ENCODE measurements at regions not wholly inside any gene's neighbourhood (a gene's known extent, or its start where the extent isn't known, plus 50 kb on each side); places are given as distances from the start of the nearest gene placed in this dataset.

DNA sequence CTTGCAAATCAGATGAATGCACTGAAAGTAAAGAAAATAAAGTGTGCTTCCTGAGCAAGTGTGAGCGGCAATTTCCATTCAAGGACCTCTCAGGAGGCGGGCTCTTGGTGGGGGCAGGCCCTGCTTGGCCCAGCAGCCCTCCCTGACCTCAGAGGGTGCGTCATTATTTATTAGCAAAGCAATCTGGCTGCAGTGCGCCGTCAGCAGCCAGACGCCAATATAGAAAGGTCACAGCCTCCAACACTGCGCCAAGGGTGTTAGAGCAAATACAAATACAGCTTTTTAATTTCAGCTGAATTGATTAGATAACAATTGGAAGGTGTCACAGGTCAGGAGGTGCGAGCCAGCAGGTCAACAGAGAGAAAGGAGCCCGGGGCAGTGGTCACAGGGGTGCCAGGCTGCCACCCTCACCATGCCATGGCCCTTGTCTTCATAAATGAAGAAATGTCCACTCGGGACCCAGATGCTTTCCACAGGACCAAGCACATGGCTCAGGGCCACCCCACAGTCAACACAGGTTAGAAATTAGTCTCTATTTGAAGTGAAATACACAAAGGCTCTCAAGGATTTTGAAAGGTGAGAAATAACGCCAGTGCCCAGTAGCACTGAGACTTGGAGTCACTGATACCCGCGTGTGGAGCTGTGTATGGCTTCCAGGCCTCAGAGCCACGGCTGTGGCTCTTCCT, 309.8 kb downstream of the IRX2 start:
- Histone ChIP-seq H3K4me2 (ENCODE audit: low read length) (no peak overlapping the region), H4K20me1 (ENCODE audit: insufficient read depth, low read length) (no peaks in the 10 kb centered on the region), H3K4me3 (ENCODE audit: insufficient read depth, low read depth, low read length) (no peak overlapping the region), H3K36me3 (ENCODE audit: insufficient read depth, low read length) (no peaks in the 10 kb centered on the region), H2AFZ (ENCODE audit: low read depth, low read length) (no peak overlapping the region), H3K27ac (ENCODE audit: low read depth, low read length) (no peak overlapping the region), H3K9ac (ENCODE audit: low read length) (no peak overlapping the region), H3K9me3 (ENCODE audit: insufficient read depth, low read depth, low read length) (no peaks in the 10 kb centered on the region), H3K27me3 (ENCODE audit: insufficient read depth, low read length) (no peaks in the 10 kb centered on the region), H3K4me1 (ENCODE audit: insufficient read depth, low read length) (no peaks in the 10 kb centered on the region), H3K79me2 (ENCODE audit: insufficient read depth, low read length) (no peaks in the 10 kb centered on the region)
- Mint-ChIP-seq H3K27ac (ENCODE audit: unreplicated experiment) (no peak overlapping the region), H3K36me3 (ENCODE audit: low read depth, unreplicated experiment) (no peaks in the 10 kb centered on the region), H3K9me3 (ENCODE audit: unreplicated experiment) (no peaks in the 10 kb centered on the region), H3K27me3 (ENCODE audit: low read depth, unreplicated experiment) (peaks cover 6% of the 10 kb centered on the region), H3K4me1 (ENCODE audit: low read depth, unreplicated experiment) (no peaks in the 10 kb centered on the region), H3K4me3 (ENCODE audit: unreplicated experiment) (no peak overlapping the region)
- FAIRE-seq (no peak), DNase-seq (ENCODE audit: low read depth) (no peak)
- TF ChIP-seq, protein P1, sequence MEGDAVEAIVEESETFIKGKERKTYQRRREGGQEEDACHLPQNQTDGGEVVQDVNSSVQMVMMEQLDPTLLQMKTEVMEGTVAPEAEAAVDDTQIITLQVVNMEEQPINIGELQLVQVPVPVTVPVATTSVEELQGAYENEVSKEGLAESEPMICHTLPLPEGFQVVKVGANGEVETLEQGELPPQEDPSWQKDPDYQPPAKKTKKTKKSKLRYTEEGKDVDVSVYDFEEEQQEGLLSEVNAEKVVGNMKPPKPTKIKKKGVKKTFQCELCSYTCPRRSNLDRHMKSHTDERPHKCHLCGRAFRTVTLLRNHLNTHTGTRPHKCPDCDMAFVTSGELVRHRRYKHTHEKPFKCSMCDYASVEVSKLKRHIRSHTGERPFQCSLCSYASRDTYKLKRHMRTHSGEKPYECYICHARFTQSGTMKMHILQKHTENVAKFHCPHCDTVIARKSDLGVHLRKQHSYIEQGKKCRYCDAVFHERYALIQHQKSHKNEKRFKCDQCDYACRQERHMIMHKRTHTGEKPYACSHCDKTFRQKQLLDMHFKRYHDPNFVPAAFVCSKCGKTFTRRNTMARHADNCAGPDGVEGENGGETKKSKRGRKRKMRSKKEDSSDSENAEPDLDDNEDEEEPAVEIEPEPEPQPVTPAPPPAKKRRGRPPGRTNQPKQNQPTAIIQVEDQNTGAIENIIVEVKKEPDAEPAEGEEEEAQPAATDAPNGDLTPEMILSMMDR (IDR thresholded peaks at IDR 0.05; ENCODE audit: insufficient read depth, low read depth, low read length), result no peak
- no peak for TF ChIP-seq EZH2 (IDR thresholded peaks at IDR 0.05; ENCODE audit: insufficient read depth, low read length)

DNA sequence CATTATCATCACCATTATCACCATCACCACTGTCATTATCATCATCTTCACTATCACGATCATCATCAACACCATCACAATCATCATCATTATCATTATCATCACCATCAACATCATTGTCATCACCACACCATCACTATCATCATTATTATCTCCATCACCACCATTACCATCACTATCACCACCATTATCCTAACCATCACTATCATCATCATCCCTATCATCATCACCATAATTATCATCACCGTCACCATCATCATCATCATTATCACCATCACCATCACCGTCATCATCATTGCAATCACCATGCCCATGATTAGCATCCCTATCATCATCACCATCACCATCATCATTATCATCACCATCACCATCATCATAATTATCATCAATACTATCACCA, 311.9 kb downstream of the IRX2 start:
- no peak overlapping the region for H2AFZ ChIP-seq (ENCODE audit: low read depth, low read length)
- no peaks in the 10 kb centered on the region for H3K4me1 ChIP-seq (ENCODE audit: insufficient read depth, low read length)
- H3K27ac Mint-ChIP-seq (ENCODE audit: unreplicated experiment), result no peak overlapping the region
- no peaks in the 10 kb centered on the region for H4K20me1 ChIP-seq (ENCODE audit: insufficient read depth, low read length)
- H3K27ac ChIP-seq (ENCODE audit: low read depth, low read length), result no peak overlapping the region
- peaks cover 8% of the 10 kb centered on the region for H3K27me3 Mint-ChIP-seq (ENCODE audit: low read depth, unreplicated experiment)
- no peak overlapping the region for H3K4me3 ChIP-seq (ENCODE audit: insufficient read depth, low read depth, low read length)
- H3K9ac ChIP-seq (ENCODE audit: low read length), result no peak overlapping the region
- no peak for FAIRE-seq
- DNase-seq (ENCODE audit: low read depth), result no peak
- H3K9me3 Mint-ChIP-seq (ENCODE audit: unreplicated experiment), result no peaks in the 10 kb centered on the region
- H3K36me3 Mint-ChIP-seq (ENCODE audit: low read depth, unreplicated experiment), result no peaks in the 10 kb centered on the region
- no peak overlapping the region for H3K4me3 Mint-ChIP-seq (ENCODE audit: unreplicated experiment)
- H3K4me2 ChIP-seq (ENCODE audit: low read length), result no peak overlapping the region
- no peaks in the 10 kb centered on the region for H3K4me1 Mint-ChIP-seq (ENCODE audit: low read depth, unreplicated experiment)
- H3K27me3 ChIP-seq (ENCODE audit: insufficient read depth, low read length), result no peaks in the 10 kb centered on the region
- no peaks in the 10 kb centered on the region for H3K79me2 ChIP-seq (ENCODE audit: insufficient read depth, low read length)
- H3K36me3 ChIP-seq (ENCODE audit: insufficient read depth, low read length), result no peaks in the 10 kb centered on the region
- no peak for TF ChIP-seq EZH2 (IDR thresholded peaks at IDR 0.05; ENCODE audit: insufficient read depth, low read length)
- TF ChIP-seq, protein P1 (IDR thresholded peaks at IDR 0.05; ENCODE audit: insufficient read depth, low read depth, low read length), result no peak
- H3K9me3 ChIP-seq (ENCODE audit: insufficient read depth, low read depth, low read length), result no peaks in the 10 kb centered on the region

DNA sequence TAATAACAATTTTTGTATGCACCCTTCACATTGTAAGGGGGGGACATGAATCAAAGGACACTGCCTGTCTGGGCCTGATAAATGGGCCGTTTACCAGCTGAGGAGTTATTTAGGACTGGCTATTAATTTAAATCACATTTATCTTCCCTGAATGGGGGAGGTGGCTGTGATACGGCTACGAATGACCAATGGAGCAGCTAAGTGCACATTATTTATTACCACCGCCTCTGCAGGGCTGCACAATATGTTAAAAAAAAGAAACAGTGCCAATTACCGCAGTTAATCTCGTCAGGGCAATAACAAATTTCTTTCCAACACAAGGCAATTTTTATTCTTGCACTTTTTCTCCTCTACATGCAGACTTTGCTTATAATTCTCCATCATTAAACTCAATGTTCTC, 318.4 kb downstream of the IRX2 start:
- TF ChIP-seq EZH2 (IDR thresholded peaks at IDR 0.05; ENCODE audit: insufficient read depth, low read length), result no peak
- TF ChIP-seq, protein P1 (IDR thresholded peaks at IDR 0.05; ENCODE audit: insufficient read depth, low read depth, low read length), result no peak

More for the DNA sequence above, 318.4 kb downstream of the IRX2 start:
- no peak overlapping the region for H3K27ac Mint-ChIP-seq (ENCODE audit: unreplicated experiment)
- no peak overlapping the region for H3K4me2 ChIP-seq (ENCODE audit: low read length)
- FAIRE-seq (no peak), DNase-seq (ENCODE audit: low read depth) (no peak)
- H3K79me2 ChIP-seq (ENCODE audit: insufficient read depth, low read length), result no peaks in the 10 kb centered on the region
- H3K4me3 ChIP-seq (ENCODE audit: insufficient read depth, low read depth, low read length), result no peak overlapping the region
- H3K36me3 Mint-ChIP-seq (ENCODE audit: low read depth, unreplicated experiment), result no peaks in the 10 kb centered on the region
- peaks cover 2% of the 10 kb centered on the region for H3K9me3 Mint-ChIP-seq (ENCODE audit: unreplicated experiment)
- no peaks in the 10 kb centered on the region for H3K36me3 ChIP-seq (ENCODE audit: insufficient read depth, low read length)
- H3K27me3 ChIP-seq (ENCODE audit: insufficient read depth, low read length), result no peaks in the 10 kb centered on the region
- no peaks in the 10 kb centered on the region for H3K4me1 Mint-ChIP-seq (ENCODE audit: low read depth, unreplicated experiment)
- H2AFZ ChIP-seq (ENCODE audit: low read depth, low read length), result no peak overlapping the region
- no peaks in the 10 kb centered on the region for H3K9me3 ChIP-seq (ENCODE audit: insufficient read depth, low read depth, low read length)
- no peaks in the 10 kb centered on the region for H4K20me1 ChIP-seq (ENCODE audit: insufficient read depth, low read length)
- H3K9ac ChIP-seq (ENCODE audit: low read length), result no peak overlapping the region
- H3K27ac ChIP-seq (ENCODE audit: low read depth, low read length), result no peak overlapping the region
- no peaks in the 10 kb centered on the region for H3K4me1 ChIP-seq (ENCODE audit: insufficient read depth, low read length)
- peaks cover 5% of the 10 kb centered on the region for H3K27me3 Mint-ChIP-seq (ENCODE audit: low read depth, unreplicated experiment)
- H3K4me3 Mint-ChIP-seq (ENCODE audit: unreplicated experiment), result no peak overlapping the region

Measured in astrocyte (in vitro differentiated cells and primary cell).